ENCODE measurements at regions not wholly inside any gene's neighbourhood (a gene's known extent, or its start where the extent isn't known, plus 50 kb on each side); places are given as distances from the start of the nearest gene placed in this dataset.

DNA sequence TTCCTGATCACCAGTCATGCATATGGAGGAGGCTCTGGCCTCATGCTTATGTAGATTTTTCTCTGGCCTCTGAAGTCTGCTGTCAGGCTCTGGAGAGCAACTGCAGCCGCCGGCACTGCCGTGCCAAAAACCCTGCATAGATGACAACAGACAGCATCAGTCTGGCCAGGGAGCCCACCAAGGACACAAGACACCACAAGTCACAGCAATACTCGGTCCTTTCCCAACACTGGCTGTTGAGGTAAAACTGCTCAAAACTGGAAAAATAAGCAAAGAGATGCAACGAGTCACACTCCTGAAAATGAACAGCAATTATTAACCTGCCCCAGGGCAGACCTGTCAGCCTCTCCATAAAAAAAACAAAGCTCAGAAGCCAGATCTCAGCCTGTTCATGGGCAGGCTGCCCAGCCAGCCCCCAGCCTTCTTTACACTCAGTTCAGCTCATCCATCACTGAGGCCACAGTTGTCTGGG lies 186.0 kb upstream of the RAB6C start:
- no peak overlapping the region for H3K4me3 ChIP-seq (replicated peaks in 1 of 2; ENCODE audit: low read depth in 2 of 2, low read length in 2 of 2)
- no peak for DNase-seq (ENCODE audit: low read depth in 2 of 2)
- TF ChIP-seq, protein P1, sequence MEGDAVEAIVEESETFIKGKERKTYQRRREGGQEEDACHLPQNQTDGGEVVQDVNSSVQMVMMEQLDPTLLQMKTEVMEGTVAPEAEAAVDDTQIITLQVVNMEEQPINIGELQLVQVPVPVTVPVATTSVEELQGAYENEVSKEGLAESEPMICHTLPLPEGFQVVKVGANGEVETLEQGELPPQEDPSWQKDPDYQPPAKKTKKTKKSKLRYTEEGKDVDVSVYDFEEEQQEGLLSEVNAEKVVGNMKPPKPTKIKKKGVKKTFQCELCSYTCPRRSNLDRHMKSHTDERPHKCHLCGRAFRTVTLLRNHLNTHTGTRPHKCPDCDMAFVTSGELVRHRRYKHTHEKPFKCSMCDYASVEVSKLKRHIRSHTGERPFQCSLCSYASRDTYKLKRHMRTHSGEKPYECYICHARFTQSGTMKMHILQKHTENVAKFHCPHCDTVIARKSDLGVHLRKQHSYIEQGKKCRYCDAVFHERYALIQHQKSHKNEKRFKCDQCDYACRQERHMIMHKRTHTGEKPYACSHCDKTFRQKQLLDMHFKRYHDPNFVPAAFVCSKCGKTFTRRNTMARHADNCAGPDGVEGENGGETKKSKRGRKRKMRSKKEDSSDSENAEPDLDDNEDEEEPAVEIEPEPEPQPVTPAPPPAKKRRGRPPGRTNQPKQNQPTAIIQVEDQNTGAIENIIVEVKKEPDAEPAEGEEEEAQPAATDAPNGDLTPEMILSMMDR (IDR thresholded peaks at IDR 0.05; ENCODE audit: low read depth, low read length) = no peak

DNA sequence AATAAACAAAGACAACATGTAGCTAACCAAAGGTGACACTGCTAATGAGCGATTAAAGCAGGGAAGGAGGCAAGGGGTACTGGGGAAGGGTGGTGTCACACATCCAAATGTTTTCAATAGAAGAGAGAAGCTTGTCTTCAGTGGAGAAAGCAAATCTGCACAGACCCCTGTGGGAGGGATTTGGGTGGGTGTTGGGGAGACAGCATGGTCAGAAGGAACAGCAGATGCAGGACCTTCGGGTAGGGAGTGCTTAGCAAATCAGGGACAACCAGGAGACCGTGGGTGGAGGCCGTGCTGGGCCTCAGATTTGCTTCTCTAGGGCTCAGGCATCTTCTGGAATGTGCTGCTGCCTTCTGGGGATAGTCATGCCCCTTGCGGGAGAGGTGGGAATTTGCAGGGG lies 185.3 kb upstream of the RAB6C start:
- TF ChIP-seq, protein P1 (IDR thresholded peaks at IDR 0.05; ENCODE audit: low read depth, low read length) = no peak
- no peak overlapping the region for H3K4me3 ChIP-seq (replicated peaks in 1 of 2; ENCODE audit: low read depth in 2 of 2, low read length in 2 of 2)
- no peak for DNase-seq (ENCODE audit: low read depth in 2 of 2)

DNA sequence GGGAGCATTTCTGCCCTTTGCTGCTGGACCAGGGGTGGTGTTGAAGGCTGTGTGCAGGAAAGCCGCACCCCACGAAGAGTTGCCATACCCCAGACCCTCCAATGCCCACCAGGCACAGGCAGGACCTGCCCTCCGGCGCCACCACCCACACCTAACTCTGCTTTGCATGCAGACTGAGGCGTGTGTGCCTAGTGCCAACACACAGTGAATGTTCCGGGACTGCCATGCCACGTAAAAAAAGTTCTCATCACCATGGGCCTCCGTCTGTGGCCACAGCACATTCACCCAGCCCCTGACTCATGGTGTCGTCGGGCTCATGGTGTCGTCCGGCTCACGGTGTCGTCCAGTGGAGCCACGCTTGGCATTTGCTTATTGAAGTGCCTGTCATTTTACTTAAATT lies 184.9 kb upstream of the RAB6C start:
- no peak overlapping the region for H3K4me3 ChIP-seq (replicated peaks in 1 of 2; ENCODE audit: low read depth in 2 of 2, low read length in 2 of 2)
- no peak for DNase-seq (ENCODE audit: low read depth in 2 of 2)
- TF ChIP-seq, protein P1 (IDR thresholded peaks at IDR 0.05; ENCODE audit: low read depth, low read length) = no peak

DNA sequence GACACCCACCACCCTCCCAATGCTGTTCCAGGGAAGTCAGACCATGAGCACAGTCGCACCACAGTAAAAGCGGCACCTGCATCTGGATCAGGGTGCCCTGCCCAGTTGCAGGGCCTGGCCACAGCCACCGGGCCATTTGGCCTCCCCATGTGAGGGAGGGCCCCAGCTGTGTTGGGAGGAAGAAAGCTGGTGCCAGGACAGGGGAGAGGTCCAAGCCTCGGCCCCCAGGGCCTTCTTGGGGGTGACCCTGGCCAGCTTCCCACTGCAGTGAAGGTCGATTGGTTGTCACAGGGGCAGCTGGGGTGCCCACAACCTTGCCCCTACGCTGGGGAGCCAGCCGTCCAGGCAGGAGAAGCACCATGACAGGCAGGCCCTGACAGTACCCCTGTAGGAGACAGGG lies 183.2 kb upstream of the RAB6C start:
- no peak overlapping the region for H3K4me3 ChIP-seq (replicated peaks in 1 of 2; ENCODE audit: low read depth in 2 of 2, low read length in 2 of 2)
- no peak for DNase-seq (ENCODE audit: low read depth in 2 of 2)
- TF ChIP-seq, protein P1 (IDR thresholded peaks at IDR 0.05; ENCODE audit: low read depth, low read length) = no peak

DNA sequence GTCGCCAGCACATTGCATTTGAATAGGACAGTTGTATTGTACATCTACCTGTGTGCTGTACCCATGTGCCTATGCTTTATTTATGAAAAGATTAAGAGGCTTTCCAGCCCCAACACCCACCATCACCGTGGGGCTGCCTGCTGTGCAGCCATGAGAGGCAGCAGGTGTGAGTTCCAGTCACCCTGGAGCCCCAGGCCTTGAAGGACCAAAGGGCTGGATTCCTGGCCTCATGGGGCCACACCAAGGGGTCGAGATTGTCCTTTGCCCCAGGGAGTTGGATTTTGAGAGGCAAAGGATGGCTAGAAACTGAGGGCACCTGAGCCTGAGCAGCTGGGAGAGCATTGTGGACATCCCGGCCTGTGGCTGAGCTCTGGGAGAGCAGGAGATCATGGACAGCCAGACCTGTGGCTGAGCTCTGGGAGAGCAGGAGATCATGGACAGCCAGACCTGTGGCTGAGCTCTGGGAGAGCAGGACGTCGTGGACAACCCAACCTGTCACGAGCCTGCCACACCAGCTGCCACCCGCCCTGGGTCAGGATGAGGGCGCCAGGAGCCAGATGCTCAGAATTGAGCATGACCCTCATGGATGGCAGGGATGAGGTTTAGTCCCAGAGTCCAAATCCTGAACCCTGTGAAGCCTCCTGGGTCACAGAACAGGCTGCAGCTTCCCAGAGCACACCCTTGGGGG lies 182.5 kb upstream of the RAB6C start:
- no peak for DNase-seq (ENCODE audit: low read depth in 2 of 2)

DNA sequence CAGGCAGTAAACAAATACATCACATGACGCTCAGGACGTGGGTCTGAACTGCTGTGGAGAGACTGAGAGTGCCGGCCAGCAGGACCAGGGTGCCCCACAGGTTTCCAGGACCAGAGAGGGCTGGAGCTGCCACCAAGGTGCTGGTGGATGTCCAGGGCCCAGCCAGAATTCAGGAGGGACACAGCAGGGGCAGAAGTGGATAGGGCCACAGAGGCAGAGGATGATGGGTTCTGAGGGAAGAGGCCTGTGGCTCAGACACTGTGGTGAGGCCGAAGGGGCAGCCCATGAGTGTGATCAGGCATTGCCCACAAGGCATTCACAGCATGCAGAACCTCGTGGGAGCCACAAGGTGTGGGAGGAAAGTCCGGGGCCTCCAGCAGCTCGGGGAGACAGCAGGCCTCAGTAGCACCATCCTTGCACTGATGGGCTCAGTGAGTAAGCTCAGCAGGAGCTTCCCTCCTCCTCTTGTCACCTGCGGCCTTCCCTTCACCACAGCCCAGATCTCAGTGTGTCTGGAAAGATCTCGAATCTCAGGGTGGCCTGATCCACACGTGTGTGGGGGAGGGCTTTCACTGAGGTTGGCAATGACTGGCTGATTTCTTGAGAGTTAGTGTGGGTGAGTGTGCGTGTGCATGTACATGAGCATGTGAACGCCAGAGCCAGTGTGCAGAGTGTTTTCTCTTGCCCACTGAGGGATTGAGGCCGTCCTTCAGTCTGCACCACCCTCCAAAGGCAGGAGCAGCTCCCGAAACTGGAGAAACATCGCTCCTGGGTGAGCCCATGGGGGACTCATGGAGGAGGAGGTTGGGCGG lies 181.8 kb upstream of the RAB6C start:
- no peak for DNase-seq (ENCODE audit: low read depth in 2 of 2)
- TF ChIP-seq, protein P1 (IDR thresholded peaks at IDR 0.05; ENCODE audit: low read depth, low read length) = no peak
- H3K4me3 ChIP-seq (replicated peaks in 1 of 2; ENCODE audit: low read depth in 2 of 2, low read length in 2 of 2) = no peak overlapping the region

More for the DNA sequence above, 182.5 kb upstream of the RAB6C start:
- H3K4me3 ChIP-seq (replicated peaks in 1 of 2; ENCODE audit: low read depth in 2 of 2, low read length in 2 of 2) = no peak overlapping the region
- TF ChIP-seq, protein P1 (IDR thresholded peaks at IDR 0.05; ENCODE audit: low read depth, low read length) = no peak
